PC-9 (cell line): ENCODE measurements at regions not wholly inside any gene's neighbourhood (a gene's known extent, or its start where the extent isn't known, plus 50 kb on each side); places are given as distances from the start of the nearest gene placed in this dataset.

Experiments
- BruUV-seq: library from RNA; stranded (reverse); fragments of 400-500 nt; replicated peaks from 2 replicates; lab custom pipeline; 2021; lab: Mats Ljungman, UMichigan
- CTCF ChIA-PET: fragments of 300-600 bp; sonication (Branson Sonifier 250); formaldehyde crosslinking; loops from one replicate; lab custom pipeline; 2022; ENCODE audit warnings: antibody characterized with exemption; lab: Charles Lee
- POLR2A ChIA-PET: fragments of 300-600 bp; sonication (Branson Sonifier 250); formaldehyde crosslinking; loops from one replicate; lab custom pipeline; 2022; ENCODE audit warnings: antibody characterized with exemption; ENCODE audit not compliant: unreplicated experiment; lab: Charles Lee
- DNase-seq, 2 experiments: peaks; one replicate each; pipeline versions ENCODE4 v3.0.0 to v3.0.0-alpha.2; 2015 to 2022; ENCODE audit warnings: mixed read lengths in 1 of 2
- H2AFZ ChIP-seq: fragments of 200-600 bp; sonication (generic); 2 replicates; pipeline ENCODE4 v1.8.1; 2017; ENCODE audit warnings: antibody characterized with exemption
- H3F3A ChIP-seq: fragments of 200-600 bp; sonication (generic); 2 replicates; pipeline ENCODE4 v1.8.1; 2017; ENCODE audit warnings: antibody characterized with exemption, mild to moderate bottlenecking, low read depth; ENCODE audit not compliant: insufficient read depth
- H3K27ac ChIP-seq: fragments of 200-600 bp; sonication (generic); 2 replicates; pipeline ENCODE4 v1.6.1; 2016; ENCODE audit warnings: mixed run types
- H3K27me3 ChIP-seq: fragments of 200-600 bp; sonication (generic); 2 replicates; pipeline ENCODE4 v1.6.1; 2016; ENCODE audit warnings: low read depth, mixed run types; ENCODE audit not compliant: insufficient read depth
- H3K36me3 ChIP-seq: fragments of 200-600 bp; sonication (generic); 2 replicates; pipeline ENCODE4 v1.6.1; 2016; ENCODE audit warnings: low read depth, mixed run types
- H3K4me1 ChIP-seq: fragments of 200-600 bp; sonication (generic); replicated peaks from 2 replicates; pipeline ENCODE4 v1.6.1; 2016; ENCODE audit warnings: mixed run types; ENCODE audit not compliant: insufficient read depth
- H3K4me2 ChIP-seq: fragments of 200-600 bp; sonication (generic); 2 replicates; pipeline ENCODE4 v1.6.1; 2017; ENCODE audit warnings: mixed run types
- H3K4me3 ChIP-seq: fragments of 200-600 bp; sonication (generic); 2 replicates; pipeline ENCODE4 v1.6.1; 2016; ENCODE audit warnings: mixed run types
- H3K79me2 ChIP-seq: fragments of 200-600 bp; sonication (generic); 2 replicates; pipeline ENCODE4 v1.6.1; 2017; ENCODE audit warnings: low read depth, mixed run types
- H3K9me2 ChIP-seq: fragments of 200-600 bp; sonication (generic); 2 replicates; pipeline ENCODE4 v1.8.1; 2017; ENCODE audit warnings: mild to moderate bottlenecking; ENCODE audit not compliant: insufficient read depth
- H3K9me3 ChIP-seq: fragments of 200-600 bp; sonication (generic); 2 replicates; pipeline ENCODE4 v1.8.1; 2016; ENCODE audit warnings: low read depth; ENCODE audit not compliant: insufficient read depth
- H4K20me1 ChIP-seq: fragments of 200-600 bp; sonication (generic); 2 replicates; pipeline ENCODE4 v1.8.1; 2017; ENCODE audit not compliant: insufficient read depth
- CTCF ChIP-seq: fragments of 200-600 bp; sonication (generic); conservative IDR thresholded peaks from 2 replicates; pipeline ENCODE4 v1.6.1; 2017; ENCODE audit warnings: mixed run types, antibody characterized with exemption, mild to moderate bottlenecking, moderate library complexity
- EZH2 ChIP-seq: fragments of 200-600 bp; sonication (generic); IDR thresholded peaks from 2 replicates; pipeline ENCODE4 v1.8.0; 2017; ENCODE audit warnings: antibody characterized with exemption, low read depth
- intact Hi-C: fragments of 100-400 bp; cut with micrococcal nuclease; formaldehyde crosslinking; loops from one replicate; pipeline ENCODE4 v1.10.0; 2022; ENCODE audit not compliant: unreplicated experiment

GRCh38 chr21:17976139-17976538, 157.0 kb upstream of the C21orf91 start:
- POLR2A ChIA-PET: no interaction called here
- no peaks in the 10 kb centered on the region for H3F3A ChIP-seq
- H3K4me1 ChIP-seq: no peaks in the 10 kb centered on the region

GRCh38 chr21:17967319-17967718, 148.2 kb upstream of the C21orf91 start:
- no peak overlapping the region for H3K4me2 ChIP-seq
- no peak overlapping the region for H3K4me3 ChIP-seq
- no peak overlapping the region for H3K27ac ChIP-seq
- no peaks in the 10 kb centered on the region for H3K36me3 ChIP-seq
- no peak for DNase-seq
- no peaks in the 10 kb centered on the region for H4K20me1 ChIP-seq
- TF ChIP-seq EZH2: no peak
- no peak for TF ChIP-seq CTCF
- no peak overlapping the region for H2AFZ ChIP-seq
- H3K79me2 ChIP-seq: no peaks in the 10 kb centered on the region
- no TSS peak for BruUV-seq
- no peaks in the 10 kb centered on the region for H3K4me1 ChIP-seq
- POLR2A ChIA-PET: no interaction called here
- no peaks in the 10 kb centered on the region for H3K9me3 ChIP-seq
- H3F3A ChIP-seq: no peaks in the 10 kb centered on the region
- CTCF ChIA-PET: no interaction called here
- H3K27me3 ChIP-seq: no peaks in the 10 kb centered on the region
- intact Hi-C loops: no loop called here
- no peaks in the 10 kb centered on the region for H3K9me2 ChIP-seq

More at GRCh38 chr21:17976139-17976538, 157.0 kb upstream of the C21orf91 start:
- CTCF ChIA-PET: no interaction called here
- H3K9me2 ChIP-seq: no peaks in the 10 kb centered on the region
- no peak overlapping the region for H3K4me2 ChIP-seq
- no peaks in the 10 kb centered on the region for H4K20me1 ChIP-seq
- no peak overlapping the region for H3K4me3 ChIP-seq
- DNase-seq: no peak
- H2AFZ ChIP-seq: no peak overlapping the region
- H3K9me3 ChIP-seq: no peaks in the 10 kb centered on the region
- no TSS peak for BruUV-seq
- H3K79me2 ChIP-seq: no peaks in the 10 kb centered on the region
- no peaks in the 10 kb centered on the region for H3K27me3 ChIP-seq
- no peak for TF ChIP-seq CTCF
- intact Hi-C loops: no loop called here
- H3K36me3 ChIP-seq: no peaks in the 10 kb centered on the region
- no peak overlapping the region for H3K27ac ChIP-seq

- CTCF ChIA-PET: interaction anchor here (0.7 kb wide), 1 partner anchor 78 kb away, joined by 3 read pairs; no protein-coding TSS in a partner anchor
- H3K4me2 ChIP-seq: no peak overlapping the region
- POLR2A ChIA-PET: no interaction called here
- no peak overlapping the region for H2AFZ ChIP-seq
- H3F3A ChIP-seq: no peaks in the 10 kb centered on the region
- H3K36me3 ChIP-seq: no peaks in the 10 kb centered on the region
- DNase-seq: no peak
- BruUV-seq: no TSS peak
- no peak for TF ChIP-seq EZH2
- TF ChIP-seq CTCF: no peak
- no peaks in the 10 kb centered on the region for H3K9me3 ChIP-seq
- H3K27ac ChIP-seq: no peak overlapping the region
- H3K4me3 ChIP-seq: no peak overlapping the region
- no peaks in the 10 kb centered on the region for H3K27me3 ChIP-seq
- H4K20me1 ChIP-seq: no peaks in the 10 kb centered on the region
- no peaks in the 10 kb centered on the region for H3K4me1 ChIP-seq
- no peaks in the 10 kb centered on the region for H3K79me2 ChIP-seq
- intact Hi-C loops: no loop called here
- H3K9me2 ChIP-seq: no peaks in the 10 kb centered on the region
Observed at GRCh38 chr21:17964716-17965115, 145.6 kb upstream of the C21orf91 start.
